CMK (cell line): ENCODE measurements at regions not wholly inside any gene's neighbourhood (a gene's known extent, or its start where the extent isn't known, plus 50 kb on each side); places are given as distances from the start of the nearest gene placed in this dataset.
A peak's percentile ranks its signal among the peaks of the same experiment; 100 is the strongest.
"Not testable (repeated sequence)": the region's sequence is repeated elsewhere in the genome, so short reads cannot be mapped to it uniquely, and the experiment has no call there.

ENCODE experiments used
- DNase-seq: peaks from one replicate; pipeline ENCODE4 v3.0.0-alpha.2; 2010; ENCODE audit warnings: low read depth

DNA sequence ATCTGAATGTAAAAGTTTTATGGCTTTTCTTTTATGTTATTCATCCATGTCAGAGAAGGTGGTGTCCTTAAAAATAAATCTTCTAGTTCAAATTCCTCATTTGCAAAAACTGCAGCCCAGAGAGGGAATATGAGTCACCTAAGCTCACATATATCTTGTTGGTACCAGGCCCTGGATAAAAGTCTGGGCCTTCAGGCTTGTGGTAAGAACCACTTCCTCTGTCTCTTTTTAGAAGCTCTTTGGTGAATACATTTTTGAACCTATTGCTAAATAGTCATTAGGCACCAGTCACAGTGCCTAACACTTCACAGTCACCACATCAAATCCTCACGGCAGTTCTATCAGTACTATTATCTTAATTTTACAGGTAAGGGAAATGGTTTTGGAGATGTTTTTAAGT lies 199.2 kb downstream of the KCNS3 start:
- DNase-seq: no peak

DNA sequence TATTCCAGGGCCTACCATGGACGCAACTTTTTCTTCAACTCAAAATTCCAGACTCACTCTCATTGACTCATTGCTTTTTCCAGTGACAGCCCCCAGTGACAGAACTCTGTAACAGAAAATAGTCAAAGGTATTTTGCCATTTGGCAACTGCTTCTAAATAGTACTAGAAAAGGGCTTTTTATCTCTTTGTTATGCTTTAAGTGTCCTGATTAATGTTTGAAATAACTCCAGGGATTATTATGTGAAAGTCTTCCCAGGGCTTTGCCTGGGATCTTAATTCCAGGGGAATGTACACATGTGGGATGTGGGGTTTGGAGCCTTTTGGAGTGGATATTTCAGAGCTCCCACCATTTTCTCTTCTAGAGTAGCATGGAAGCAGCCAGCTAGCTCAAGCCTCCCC lies 198.8 kb downstream of the KCNS3 start:
- no peak for DNase-seq

- DNase-seq: no peak
Observed at GRCh38 chr2:18074476-18074875, 196.0 kb downstream of the KCNS3 start.

GRCh38 chr2:18073601-18074000 lies 195.1 kb downstream of the KCNS3 start:
- no peak for DNase-seq

GRCh38 chr2:18067588-18068384 lies 189.3 kb downstream of the KCNS3 start:
- no peak for DNase-seq

- DNase-seq: no peak
Observed at GRCh38 chr2:18066894-18067293, 188.4 kb downstream of the KCNS3 start.

GRCh38 chr2:18066066-18066465 lies 187.6 kb downstream of the KCNS3 start:
- no peak for DNase-seq

DNA sequence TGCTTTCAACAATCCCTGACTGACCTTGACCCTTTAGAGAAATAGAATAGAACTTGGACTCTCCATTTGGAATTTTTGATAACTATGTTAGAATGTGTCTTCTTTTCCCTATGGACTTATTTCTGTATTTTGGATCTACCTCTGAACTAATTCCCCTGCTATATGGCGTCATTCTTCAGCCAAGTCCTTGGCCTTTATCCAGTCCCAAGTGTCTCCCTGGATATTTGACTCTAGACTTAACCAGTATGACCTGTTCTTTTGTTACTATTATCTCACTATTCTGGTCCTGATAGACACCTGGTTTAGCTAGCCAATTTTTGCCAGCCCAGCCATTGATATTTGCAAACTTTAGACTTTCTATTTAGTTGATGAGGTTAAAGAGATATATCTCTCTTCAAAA lies 186.8 kb downstream of the KCNS3 start:
- DNase-seq: no peak

DNA sequence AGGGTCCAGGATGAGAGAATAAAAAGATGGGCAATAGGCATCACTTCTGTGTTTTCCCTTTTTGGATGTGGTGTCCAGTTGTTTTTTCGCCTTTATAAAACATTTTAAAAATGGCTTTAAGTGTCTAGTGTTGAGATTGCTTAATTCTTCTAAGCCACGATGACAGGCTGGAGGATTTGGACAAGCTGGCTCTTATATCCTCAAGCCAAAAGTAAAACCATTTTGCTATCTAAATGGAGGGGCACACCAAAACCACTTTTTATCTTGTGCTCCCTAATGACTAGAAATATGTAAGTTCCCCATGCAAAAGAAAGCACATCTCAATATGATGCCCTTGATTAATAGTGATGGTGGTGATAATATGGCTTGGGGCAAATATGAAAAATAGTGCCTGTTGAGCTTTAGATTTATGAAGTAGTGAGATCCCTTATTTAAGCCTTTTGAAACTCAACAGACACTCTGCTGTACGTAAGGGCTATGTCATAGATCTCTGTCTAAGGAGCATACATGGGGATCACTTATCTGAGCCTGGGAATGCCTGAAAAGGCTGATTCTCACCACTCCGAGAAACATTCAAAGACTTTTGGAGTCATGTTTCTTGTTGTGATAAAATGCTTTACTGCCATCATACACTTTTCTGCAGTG lies 185.5 kb downstream of the KCNS3 start:
- DNase-seq: no peak

DNA sequence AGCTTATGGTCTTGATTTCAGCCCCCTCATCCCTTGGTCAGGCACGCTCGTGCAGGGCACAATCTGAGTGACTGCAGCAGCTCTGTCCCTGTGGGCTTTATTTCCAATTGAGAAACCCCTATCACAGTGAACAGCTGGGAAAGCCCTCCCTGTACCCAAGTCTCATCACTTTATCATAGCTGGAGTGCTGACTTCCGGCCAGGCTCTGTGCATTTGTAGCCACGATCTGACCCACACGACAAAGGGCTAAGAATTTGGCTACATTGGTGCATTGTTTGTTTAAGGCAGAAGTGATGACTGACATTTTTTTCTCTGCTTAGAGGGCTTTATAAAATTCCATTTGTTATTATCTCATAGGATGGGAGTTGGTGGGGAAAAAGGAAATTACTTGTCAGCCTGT lies 184.4 kb downstream of the KCNS3 start:
- DNase-seq: peak; percentile 59

GRCh38 chr2:18061717-18062116 lies 183.2 kb downstream of the KCNS3 start:
- DNase-seq: no peak

GRCh38 chr2:18057657-18058056 lies 179.2 kb downstream of the KCNS3 start:
- DNase-seq: no peak

GRCh38 chr2:18055290-18055689 lies 176.8 kb downstream of the KCNS3 start:
- no peak for DNase-seq

GRCh38 chr2:18050001-18050400 lies 171.5 kb downstream of the KCNS3 start:
- no peak for DNase-seq

DNA sequence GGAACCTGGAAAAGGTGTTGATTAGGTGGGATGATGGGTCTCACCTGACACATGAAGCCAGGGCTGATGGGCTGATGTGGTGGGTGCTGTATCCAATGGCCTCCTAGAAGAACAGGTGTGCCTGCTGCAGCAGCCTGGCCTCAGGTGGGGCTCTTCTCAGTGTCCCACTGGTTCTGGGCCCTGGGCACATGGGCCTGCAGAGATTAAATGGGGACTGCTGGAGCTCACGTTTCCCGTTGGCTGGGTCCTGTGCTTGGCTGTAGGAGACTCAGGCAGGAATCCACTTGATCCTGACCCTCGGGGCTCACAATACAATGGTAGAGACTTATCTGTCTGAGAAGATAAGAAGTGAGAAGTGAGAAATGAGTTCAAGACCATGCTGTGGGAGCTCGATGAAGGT lies 170.9 kb downstream of the KCNS3 start:
- no peak for DNase-seq

- no peak for DNase-seq
Observed at GRCh38 chr2:18047896-18048657, 169.6 kb downstream of the KCNS3 start.

DNA sequence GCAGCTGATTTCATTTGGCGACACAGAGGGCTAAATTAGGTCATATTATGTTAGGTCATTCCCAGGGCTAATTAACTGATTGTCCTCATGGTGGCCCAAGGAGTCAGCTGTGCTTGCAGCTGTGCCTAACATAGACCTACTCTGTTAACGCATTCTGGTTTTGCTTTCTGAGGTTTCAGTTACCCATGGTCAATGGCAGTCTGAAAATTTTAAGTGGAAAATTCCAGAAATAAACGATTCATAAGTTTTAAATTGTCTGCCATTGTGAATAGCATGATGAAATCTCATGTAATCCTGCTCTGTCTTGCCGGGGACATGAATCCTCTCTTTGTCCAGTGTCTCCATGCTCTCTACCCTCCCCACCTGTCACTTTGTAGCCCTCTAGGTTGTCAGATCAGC lies 168.7 kb downstream of the KCNS3 start:
- DNase-seq: no peak

DNA sequence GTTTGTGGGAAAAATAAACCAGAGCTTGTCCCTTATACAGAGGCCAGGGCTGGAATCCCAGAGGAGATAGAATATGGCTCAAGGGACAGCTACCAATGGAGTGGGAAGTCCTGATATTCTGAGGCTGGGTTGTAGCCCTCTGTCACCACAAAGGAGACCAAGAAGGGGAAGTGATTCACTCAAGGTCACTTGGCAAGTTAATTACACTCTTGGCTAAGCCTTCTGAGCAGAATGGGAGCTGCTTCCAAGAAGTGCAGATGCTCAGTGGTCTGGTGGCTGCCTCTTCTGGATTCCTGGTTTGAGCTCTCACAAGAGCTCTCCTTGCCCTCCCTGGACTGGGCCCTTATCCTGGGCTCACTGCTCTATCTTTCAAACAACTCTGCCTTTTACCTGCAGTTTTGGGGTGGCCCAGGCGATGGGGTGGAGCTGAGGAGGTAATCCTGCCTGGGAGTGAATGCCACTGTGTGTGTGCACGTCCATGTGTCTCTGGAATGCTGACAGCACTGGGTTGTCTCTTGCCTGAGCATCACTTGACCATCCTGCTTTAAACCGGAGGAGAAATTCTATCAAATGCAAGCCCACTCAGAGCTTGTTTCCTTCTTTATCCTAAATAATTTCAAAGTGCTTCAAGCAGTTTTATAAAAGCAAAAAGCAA lies 168.2 kb downstream of the KCNS3 start:
- no peak for DNase-seq

DNA sequence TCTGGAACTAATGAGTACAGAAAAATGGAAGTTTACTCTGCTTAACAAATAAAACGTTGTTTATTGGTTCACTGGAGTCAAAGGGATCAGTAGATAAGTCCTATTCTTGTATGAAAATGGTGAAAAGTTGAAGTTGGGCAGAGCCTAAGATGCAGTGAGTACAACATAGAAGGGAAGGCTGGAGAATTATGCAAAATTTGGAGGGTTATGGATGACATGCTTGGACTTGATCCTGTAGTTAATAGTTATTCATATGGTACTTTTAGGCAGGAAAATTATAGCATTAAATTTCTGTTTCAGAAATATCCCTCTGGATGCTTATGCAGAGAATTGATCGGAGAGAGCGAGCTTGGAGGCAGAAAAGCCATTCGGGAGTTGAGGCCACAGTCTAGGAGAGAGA lies 167.6 kb downstream of the KCNS3 start:
- DNase-seq: no peak

- no peak for DNase-seq
Observed at GRCh38 chr2:18045230-18045629, 166.8 kb downstream of the KCNS3 start.

- DNase-seq: not testable (repeated sequence)
Observed at GRCh38 chr2:18017381-18017780, 138.9 kb downstream of the KCNS3 start.

DNA sequence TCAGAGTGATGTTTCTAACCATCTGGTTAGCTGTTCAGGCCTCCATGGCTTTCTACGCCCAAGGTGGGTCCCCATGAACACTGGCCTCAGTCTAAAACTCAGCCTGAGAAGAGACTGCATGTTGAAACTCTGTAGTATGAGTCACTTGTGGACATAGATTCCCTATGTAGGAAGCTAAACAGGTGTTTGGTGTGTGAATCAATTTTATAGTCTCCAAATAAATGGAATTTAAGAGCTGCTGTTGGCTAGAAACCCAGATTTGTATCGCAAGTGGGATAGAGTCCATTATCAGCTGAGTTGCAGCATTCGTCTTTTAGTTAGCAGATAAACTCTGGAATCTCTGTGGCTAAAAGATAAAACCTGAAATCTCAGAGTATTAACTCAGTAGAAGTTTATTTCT lies 131.4 kb downstream of the KCNS3 start:
- no peak for DNase-seq

DNA sequence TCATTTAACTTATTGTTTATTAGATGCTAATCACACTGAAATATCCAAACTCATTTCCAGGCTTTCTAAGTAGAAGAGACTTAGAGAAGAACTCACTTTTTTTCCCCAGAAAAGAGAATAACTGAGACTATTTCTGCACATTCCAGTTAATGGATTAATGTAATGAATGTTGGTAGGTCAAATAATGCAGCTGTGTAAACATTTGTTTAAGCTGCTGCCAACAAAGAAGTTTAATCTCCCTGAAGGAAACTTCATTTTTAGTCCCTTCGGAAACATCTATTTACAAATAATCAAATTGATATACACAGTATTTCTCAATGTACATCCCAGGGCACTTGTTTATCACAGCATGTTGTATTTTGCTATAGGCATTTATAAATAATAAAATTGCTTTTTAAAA lies 126.9 kb downstream of the KCNS3 start:
- DNase-seq: no peak
